ENCODE measurements at regions not wholly inside any gene's neighbourhood (a gene's known extent, or its start where the extent isn't known, plus 50 kb on each side); places are given as distances from the start of the nearest gene placed in this dataset.

DNA sequence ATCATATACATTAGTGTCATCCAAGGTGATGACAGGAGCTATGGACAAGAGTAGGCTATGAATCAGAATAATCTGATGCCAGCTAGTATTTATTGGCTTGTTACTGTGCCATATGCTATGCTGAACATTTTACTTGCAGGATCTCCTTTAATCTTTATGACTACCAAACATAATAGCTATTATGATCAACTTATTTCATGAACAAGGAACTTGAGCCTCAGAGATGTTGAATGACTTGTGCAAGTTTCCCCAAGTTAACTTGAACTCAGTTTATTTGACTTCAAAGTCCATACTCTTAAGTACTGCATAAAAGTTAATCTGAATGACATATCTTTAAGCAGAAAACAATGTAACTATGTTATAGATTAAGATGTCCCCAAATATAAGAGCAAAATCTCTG is 178.8 kb upstream of the ARHGAP20 start:
- no peak for DNase-seq (ENCODE audit: low read depth in 1 of 2, low spot score in 1 of 2)

- no peak for DNase-seq (ENCODE audit: low read depth in 1 of 2, low spot score in 1 of 2)
Observed at GRCh38 chr11:110886288-110886970, 174.2 kb upstream of the ARHGAP20 start.

GRCh38 chr11:110883256-110883655 is 171.0 kb upstream of the ARHGAP20 start:
- DNase-seq (ENCODE audit: low read depth in 1 of 2, low spot score in 1 of 2) = no peak

DNA sequence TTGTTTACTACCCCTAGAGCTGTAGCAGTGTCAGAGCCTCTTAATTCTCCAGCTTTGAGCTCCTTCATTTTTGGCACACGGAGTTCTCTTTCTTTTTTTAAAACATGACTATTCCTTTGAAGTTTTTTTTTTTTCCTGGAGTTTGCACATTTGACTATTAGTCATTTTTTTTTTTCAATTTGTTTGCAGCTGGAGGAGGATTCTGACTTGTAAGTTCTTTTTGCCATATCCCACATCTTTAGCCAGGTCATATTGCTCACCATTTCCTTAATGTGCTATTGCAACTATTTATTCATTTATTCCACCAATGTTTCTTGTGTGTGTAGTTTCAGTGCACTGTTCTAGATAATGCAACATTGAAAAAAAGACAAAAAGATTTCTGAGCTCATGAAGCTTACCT is 166.3 kb upstream of the ARHGAP20 start:
- no peak for DNase-seq (ENCODE audit: low read depth in 1 of 2, low spot score in 1 of 2)

- no peak for DNase-seq (ENCODE audit: low read depth in 1 of 2, low spot score in 1 of 2)
Observed at GRCh38 chr11:110874437-110875030, 162.3 kb upstream of the ARHGAP20 start.

DNA sequence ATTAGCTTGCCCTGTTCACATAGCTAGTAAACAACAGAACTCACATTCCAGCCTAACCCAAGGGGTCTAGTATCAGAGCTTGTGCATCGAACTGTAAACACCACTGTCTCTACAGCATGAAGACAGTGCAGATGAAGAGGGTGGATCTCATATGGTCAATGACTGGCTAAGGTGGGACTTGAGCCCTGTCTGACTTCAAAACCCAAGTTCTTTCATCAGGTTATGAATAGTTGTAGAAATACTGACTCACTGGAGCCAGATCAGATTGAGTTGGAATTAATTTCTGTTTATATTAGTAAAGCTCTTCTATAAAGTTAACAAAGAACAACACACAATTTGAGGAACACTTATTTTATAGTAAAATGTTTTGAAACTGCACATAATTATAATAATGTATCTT is 161.7 kb upstream of the ARHGAP20 start:
- DNase-seq (ENCODE audit: low read depth in 1 of 2, low spot score in 1 of 2) = no peak

- DNase-seq (ENCODE audit: low read depth in 1 of 2, low spot score in 1 of 2) = no peak
Observed at GRCh38 chr11:110870816-110871522, 158.7 kb upstream of the ARHGAP20 start.

GRCh38 chr11:110867951-110868350 is 155.7 kb upstream of the ARHGAP20 start:
- no peak for DNase-seq (ENCODE audit: low read depth in 1 of 2, low spot score in 1 of 2)

DNA sequence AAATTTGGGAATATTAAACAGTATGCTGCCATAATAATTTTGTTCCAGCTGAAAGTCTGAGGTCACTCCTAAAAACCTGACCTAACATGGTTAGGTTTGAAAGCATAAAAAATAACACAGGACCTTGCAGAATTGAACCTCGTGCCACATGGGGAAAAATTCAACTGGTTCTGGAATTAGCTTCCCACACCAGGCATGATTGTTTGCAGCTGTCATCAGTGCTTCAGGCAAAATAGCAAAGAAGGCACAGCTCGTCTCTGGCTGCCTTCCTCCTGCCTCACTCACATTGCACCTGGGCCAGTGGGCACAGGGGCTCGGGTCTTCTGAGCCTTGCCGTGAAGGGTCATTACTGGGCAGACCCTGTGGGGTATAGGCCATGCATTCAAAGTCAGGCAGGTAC is 153.8 kb upstream of the ARHGAP20 start:
- DNase-seq (ENCODE audit: low read depth in 1 of 2, low spot score in 1 of 2) = no peak

DNA sequence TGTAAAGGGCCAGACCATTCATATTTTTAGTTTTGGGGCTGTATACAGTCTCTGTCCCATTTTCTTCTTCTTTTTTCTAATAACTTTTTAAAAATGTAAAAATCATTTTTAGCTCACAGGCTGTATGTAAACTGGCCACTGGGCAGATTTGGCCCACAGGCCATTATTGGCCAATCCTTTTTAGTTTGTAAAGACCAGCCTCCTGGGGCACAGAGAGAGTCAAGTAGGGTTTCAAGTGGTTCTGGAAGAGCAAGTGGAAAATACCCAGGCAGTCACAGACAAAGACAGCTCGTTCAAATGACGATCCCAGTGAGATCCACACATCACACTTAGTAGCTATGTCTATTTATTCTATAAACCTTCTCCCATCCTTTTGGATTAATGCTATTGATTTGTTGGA is 150.2 kb upstream of the ARHGAP20 start:
- DNase-seq (ENCODE audit: low read depth in 1 of 2, low spot score in 1 of 2) = no peak

GRCh38 chr11:110860461-110860860 is 148.2 kb upstream of the ARHGAP20 start:
- DNase-seq (ENCODE audit: low read depth in 1 of 2, low spot score in 1 of 2) = no peak

DNA sequence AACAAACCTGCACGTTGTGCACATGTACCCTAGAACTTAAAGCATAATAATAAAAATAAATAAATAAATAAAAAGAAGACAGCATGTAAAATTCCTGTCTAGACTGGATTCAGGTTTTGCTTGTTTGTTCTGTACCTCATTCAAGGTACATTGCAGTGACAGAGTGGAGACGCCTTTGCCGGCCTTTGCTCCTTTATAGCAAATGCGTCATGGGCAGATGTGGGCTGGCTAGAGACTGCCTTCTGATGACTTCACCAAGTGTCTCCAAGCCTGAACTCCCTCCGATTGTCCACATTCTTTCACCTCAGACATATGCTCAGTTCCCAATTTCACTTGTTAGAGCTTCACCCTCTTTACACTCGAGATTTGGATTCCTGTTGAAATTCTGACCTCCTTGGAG is 147.8 kb upstream of the ARHGAP20 start:
- DNase-seq (ENCODE audit: low read depth in 1 of 2, low spot score in 1 of 2) = no peak

DNA sequence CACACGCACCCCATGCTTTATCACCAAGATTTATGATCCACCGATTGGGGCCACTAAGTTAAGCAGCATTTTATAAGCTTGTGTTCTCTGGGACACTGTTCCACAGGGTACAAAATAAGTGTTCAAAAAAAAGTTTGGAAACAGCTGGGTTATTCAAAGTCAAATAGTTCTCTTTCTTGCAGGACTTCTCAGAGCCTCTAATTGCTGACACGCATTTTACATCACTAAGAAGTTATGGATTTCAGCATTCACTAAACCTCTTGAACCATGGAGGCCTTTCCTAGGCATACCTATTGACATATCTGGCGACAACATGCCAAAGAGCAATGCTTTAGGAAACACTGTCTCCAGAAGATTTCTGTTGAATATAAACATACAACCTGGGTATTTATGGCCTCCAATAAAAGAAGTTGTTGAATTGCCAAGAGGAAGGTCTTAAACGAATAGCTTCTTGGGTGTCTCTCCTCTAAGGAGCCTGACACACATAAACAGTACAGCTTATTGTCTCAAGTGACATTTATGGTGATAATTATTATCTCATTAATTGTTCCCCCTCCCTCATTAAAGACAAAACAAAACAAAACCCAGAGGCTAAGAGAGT is 147.1 kb upstream of the ARHGAP20 start:
- DNase-seq (ENCODE audit: low read depth in 1 of 2, low spot score in 1 of 2) = no peak

DNA sequence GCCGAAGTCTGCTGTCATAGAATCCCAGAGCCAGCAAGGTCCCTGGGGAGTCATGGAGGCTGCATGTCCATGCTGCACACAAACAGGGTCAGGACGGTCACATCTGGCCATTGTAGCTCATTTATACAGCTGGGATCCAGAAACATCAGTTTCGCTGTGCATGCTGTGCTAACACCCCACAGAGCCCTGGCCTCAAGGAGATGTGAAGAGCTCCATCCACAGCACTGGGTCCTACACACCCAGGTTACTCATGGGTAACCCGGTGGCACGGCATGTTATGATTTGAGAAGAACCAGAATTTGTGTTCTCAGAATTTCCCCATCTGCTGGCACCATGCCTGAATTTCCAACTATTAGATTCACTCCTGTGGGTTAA is 146.3 kb upstream of the ARHGAP20 start:
- DNase-seq (ENCODE audit: low read depth in 1 of 2, low spot score in 1 of 2) = no peak

- DNase-seq (ENCODE audit: low read depth in 1 of 2, low spot score in 1 of 2) = no peak
Observed at GRCh38 chr11:110857892-110858546, 145.8 kb upstream of the ARHGAP20 start.

DNA sequence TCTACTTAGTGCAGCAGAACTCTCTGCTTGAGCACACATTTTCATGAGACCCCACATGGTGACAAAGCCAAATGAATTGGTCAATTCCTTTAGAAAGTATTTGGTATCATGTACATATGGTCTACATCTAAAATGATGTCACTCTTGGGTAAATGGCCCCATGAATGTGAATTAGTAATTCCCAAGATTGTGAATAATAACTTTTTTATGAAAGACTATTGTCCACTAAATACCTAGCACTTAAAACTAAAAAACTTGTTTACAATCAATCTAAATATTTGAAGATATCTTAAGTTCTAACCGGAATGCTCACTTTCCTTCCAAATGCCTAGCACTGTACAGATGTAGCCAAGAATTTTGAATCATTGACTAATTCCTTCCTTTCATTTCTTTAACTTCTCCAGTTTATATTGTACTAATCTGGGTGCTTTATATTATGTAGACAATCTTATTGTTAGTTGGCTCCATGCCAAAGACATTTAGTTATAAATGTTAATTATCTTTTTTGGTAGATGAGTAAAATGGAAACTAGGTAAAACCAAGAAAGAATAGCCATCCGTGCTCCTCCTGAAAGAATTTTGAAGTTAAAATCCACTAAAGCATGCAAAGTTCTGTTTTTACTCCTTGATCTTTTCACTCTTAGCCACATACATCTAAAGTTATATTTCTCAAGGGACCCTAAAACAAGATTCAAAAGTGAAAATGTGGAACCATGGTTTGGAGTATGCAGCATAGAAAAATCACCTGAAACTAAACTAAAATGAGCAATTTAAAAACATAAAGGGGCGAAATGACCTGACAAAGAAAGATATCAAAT is 145.0 kb upstream of the ARHGAP20 start:
- no peak for DNase-seq (ENCODE audit: low read depth in 1 of 2, low spot score in 1 of 2)

GRCh38 chr11:110856340-110856739 is 144.1 kb upstream of the ARHGAP20 start:
- no peak for DNase-seq (ENCODE audit: low read depth in 1 of 2, low spot score in 1 of 2)

- no peak for DNase-seq (ENCODE audit: low read depth in 1 of 2, low spot score in 1 of 2)
Observed at GRCh38 chr11:110855191-110855590, 143.0 kb upstream of the ARHGAP20 start.

DNA sequence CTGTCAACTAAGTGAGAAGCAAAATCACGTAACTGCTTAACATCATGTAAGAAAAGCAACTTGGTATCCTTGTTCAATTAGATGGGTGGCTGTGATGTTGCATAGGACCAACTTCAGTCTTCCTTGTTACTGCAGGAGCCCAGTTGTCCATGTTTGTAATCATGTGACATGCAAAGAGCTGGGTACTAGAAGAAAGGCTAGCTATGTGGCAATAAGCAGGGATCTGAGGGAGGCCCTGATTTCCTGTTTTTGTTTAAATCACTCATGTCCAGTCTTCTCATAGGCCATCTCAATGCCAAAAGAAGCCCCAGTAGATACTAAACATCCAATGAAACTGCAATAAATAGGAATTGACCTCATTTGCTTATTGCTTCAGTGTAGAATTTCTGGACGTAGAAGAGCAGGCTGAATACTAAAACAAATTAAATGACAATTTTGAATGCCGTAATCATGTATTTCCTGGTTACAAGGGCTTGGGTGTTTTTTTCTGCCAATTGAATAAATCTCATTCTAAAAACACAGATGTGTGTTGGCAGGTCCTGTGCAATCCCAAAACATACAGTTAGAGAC is 140.8 kb upstream of the ARHGAP20 start:
- no peak for DNase-seq (ENCODE audit: low read depth in 1 of 2, low spot score in 1 of 2)

- DNase-seq (ENCODE audit: low read depth in 1 of 2, low spot score in 1 of 2) = no peak
Observed at GRCh38 chr11:110850846-110851245, 138.6 kb upstream of the ARHGAP20 start.

Data from activated CD4-positive, alpha-beta T cell treated with anti-CD3 and anti-CD28 coated beads, Interleukin-2, amount 50 U/mL, for 24 hours (primary cell).